Small intestine (tissue), 7 donors: ENCODE measurements at regions not wholly inside any gene's neighbourhood (a gene's known extent, or its start where the extent isn't known, plus 50 kb on each side); places are given as distances from the start of the nearest gene placed in this dataset.
A peak's percentile ranks its signal among the peaks of the same experiment; 100 is the strongest.

ENCODE experiments used
- DNase-seq, 2 donors: peaks; one replicate each; pipeline versions ENCODE4 v3.0.0 to v3.0.0-alpha.2; 2013
- FAIRE-seq: peaks from 2 replicates; lab custom pipeline; 2012; peaks lifted over from hg19 to GRCh38; lab: Jason Lieb, UNC
- H3K27ac ChIP-seq, 3 donors: one replicate each; pipeline ENCODE4 v1.5.1; 2013; ENCODE audit warnings: low read length in 2 of 3, mild to moderate bottlenecking in 2 of 3, control low read depth in 1 of 3, inconsistent platforms in 1 of 3, low read depth in 1 of 3, moderate library complexity in 1 of 3
- H3K27me3 ChIP-seq, 3 donors: one replicate each; pipeline ENCODE4 v1.6.1; 2013; ENCODE audit warnings: low read length in 3 of 3, inconsistent platforms in 1 of 3; ENCODE audit not compliant: control insufficient read depth in 3 of 3, insufficient read depth in 3 of 3
- H3K36me3 ChIP-seq, 3 donors: one replicate each; pipeline ENCODE4 v1.6.1; 2013; ENCODE audit warnings: low read length in 3 of 3, inconsistent platforms in 1 of 3, low read depth in 1 of 3, mild to moderate bottlenecking in 1 of 3, moderate library complexity in 1 of 3; ENCODE audit not compliant: control insufficient read depth in 3 of 3, insufficient read depth in 2 of 3
- H3K4me1 ChIP-seq, 3 donors: one replicate each; pipeline ENCODE4 v1.6.1; 2013; ENCODE audit warnings: low read length in 2 of 3, inconsistent platforms in 1 of 3, low read depth in 1 of 3, mild to moderate bottlenecking in 1 of 3, moderate library complexity in 1 of 3; ENCODE audit not compliant: control insufficient read depth in 3 of 3, insufficient read depth in 2 of 3
- H3K4me3 ChIP-seq, 3 donors: one replicate each; pipeline ENCODE4 v1.5.1; 2013; ENCODE audit warnings: low read length in 3 of 3, control low read depth in 1 of 3, inconsistent platforms in 1 of 3, low read depth in 1 of 3, mild to moderate bottlenecking in 1 of 3, moderate library complexity in 1 of 3
- H3K9me3 ChIP-seq, 2 donors: one replicate each; pipeline ENCODE4 v1.6.1; 2013; ENCODE audit warnings: low read depth in 1 of 2, low read length in 1 of 2; ENCODE audit not compliant: control insufficient read depth in 2 of 2, insufficient read depth in 1 of 2
- WGBS, 3 donors: extraction: QIAGEN DNeasy Blood & Tissue Kit; methylation state at CpG; one replicate each; pipeline ENCODE4 v1.1.7; 2013; 5-methylcytosine and 5-hydroxymethylcytosine counted together
- donor health status: healthy with polysubstance abuse.
- donor health status: control.
- donor health status: control.
- donor health status: Bipolar disorder and iron deficiency.
- donor health status: healthy.

GRCh38 chr21:15183813-15184257 lies 119.0 kb upstream of the NRIP1 start:
- Histone ChIP-seq H3K4me1 (no peaks in the 10 kb centered on the region), H3K36me3 (no peaks in the 10 kb centered on the region), H3K9me3 (no peaks in the 10 kb centered on the region), H3K27me3 (no peaks in the 10 kb centered on the region), H3K4me3 (no peak overlapping the region), H3K27ac (no peak overlapping the region)
- DNase-seq: no peak
- FAIRE-seq: no peak
- WGBS, 3 donors: 87 to 91% (median 89%) methylated on average over 5 of the region's 5 CpGs

GRCh38 chr21:15190412-15190811 lies 125.6 kb upstream of the NRIP1 start:
- Histone ChIP-seq H3K27me3 (no peaks in the 10 kb centered on the region), H3K36me3 (no peaks in the 10 kb centered on the region), H3K9me3 (no peaks in the 10 kb centered on the region), H3K4me1 (peaks cover under 1 to 4% (median 3%) of the 10 kb centered on the region in 3 donors), H3K27ac (no peak overlapping the region), H3K4me3 (no peak overlapping the region)
- WGBS, 3 donors: 91 to 96% (median 92%) methylated on average over 3 of the region's 3 CpGs
- DNase-seq: no peak
- FAIRE-seq: no peak

GRCh38 chr21:15190837-15191236 lies 126.0 kb upstream of the NRIP1 start:
- Histone ChIP-seq H3K27me3 (no peaks in the 10 kb centered on the region), H3K4me1 (peaks cover 4 to 8% (median 5%) of the 10 kb centered on the region in 3 donors), H3K27ac (no peak overlapping the region), H3K4me3 (no peak overlapping the region), H3K36me3 (no peaks in the 10 kb centered on the region), H3K9me3 (no peaks in the 10 kb centered on the region)
- WGBS, 3 donors: 88 to 93% (median 93%) methylated on average over 5 of the region's 5 CpGs
- FAIRE-seq: no peak
- DNase-seq: no peak

GRCh38 chr21:15191342-15191741 lies 126.5 kb upstream of the NRIP1 start:
- FAIRE-seq: no peak
- no peaks in the 10 kb centered on the region for H3K27me3 ChIP-seq
- DNase-seq: no peak
- H3K27ac ChIP-seq: no peak overlapping the region
- H3K9me3 ChIP-seq: no peaks in the 10 kb centered on the region
- no peaks in the 10 kb centered on the region for H3K36me3 ChIP-seq
- no peak overlapping the region for H3K4me3 ChIP-seq
- H3K4me1 ChIP-seq: peaks cover 4 to 11% (median 5%) of the 10 kb centered on the region in 3 donors
- WGBS, 3 donors: 91 to 92% (median 91%) methylated on average over 5 of the region's 5 CpGs

GRCh38 chr21:15192243-15192642 lies 127.4 kb upstream of the NRIP1 start:
- Histone ChIP-seq H3K4me3 (no peak overlapping the region), H3K27ac (no peak overlapping the region), H3K27me3 (no peaks in the 10 kb centered on the region), H3K9me3 (no peaks in the 10 kb centered on the region), H3K4me1 (peaks cover 4 to 11% (median 5%) of the 10 kb centered on the region in 3 donors), H3K36me3 (no peaks in the 10 kb centered on the region)
- WGBS, 3 donors: 31 to 68% (median 48%) methylated on average over 3 of the region's 3 CpGs
- FAIRE-seq (no peak), DNase-seq (peak; percentile 56 to 70)

- no peak for DNase-seq
- Histone ChIP-seq H3K9me3 (no peaks in the 10 kb centered on the region), H3K36me3 (no peaks in the 10 kb centered on the region), H3K27ac (no peak overlapping the region), H3K4me3 (no peak overlapping the region), H3K4me1 (peaks cover 4 to 11% (median 5%) of the 10 kb centered on the region in 3 donors), H3K27me3 (no peaks in the 10 kb centered on the region)
- 82 to 91% (median 90%) methylated on average over 3 of the region's 3 CpGs for WGBS, 3 donors
- no peak for FAIRE-seq
Observed at GRCh38 chr21:15193937-15194336, 129.1 kb upstream of the NRIP1 start.

GRCh38 chr21:15195104-15195503 lies 130.3 kb upstream of the NRIP1 start:
- H3K27me3 ChIP-seq: no peaks in the 10 kb centered on the region
- no peak overlapping the region for H3K27ac ChIP-seq
- H3K36me3 ChIP-seq: no peaks in the 10 kb centered on the region
- no peaks in the 10 kb centered on the region for H3K9me3 ChIP-seq
- H3K4me1 ChIP-seq: peaks cover 4 to 11% (median 5%) of the 10 kb centered on the region in 3 donors
- FAIRE-seq: no peak
- H3K4me3 ChIP-seq: no peak overlapping the region
- no peak for DNase-seq
- WGBS, 3 donors: 96 to 100% (median 99%) methylated on average over 2 of the region's 2 CpGs

- FAIRE-seq: no peak
- 11 to 57% (median 57%) methylated on average over 1 of the region's 1 CpG for WGBS, 3 donors
- Histone ChIP-seq H3K27ac (peak overlapping the region in 1 of 3 donors; percentile 15), H3K27me3 (no peaks in the 10 kb centered on the region), H3K4me1 (peaks cover 4 to 11% (median 5%) of the 10 kb centered on the region in 3 donors), H3K9me3 (no peaks in the 10 kb centered on the region), H3K36me3 (no peaks in the 10 kb centered on the region), H3K4me3 (no peak overlapping the region)
- peak; percentile 85 to 97 for DNase-seq
Observed at GRCh38 chr21:15195768-15196167, 131.0 kb upstream of the NRIP1 start.

GRCh38 chr21:15197696-15198095 lies 132.9 kb upstream of the NRIP1 start:
- no peak for FAIRE-seq

More at GRCh38 chr21:15197696-15198095, 132.9 kb upstream of the NRIP1 start:
- H3K27ac ChIP-seq: no peak overlapping the region
- H3K36me3 ChIP-seq: no peaks in the 10 kb centered on the region
- DNase-seq: no peak
- H3K9me3 ChIP-seq: no peaks in the 10 kb centered on the region
- no peak overlapping the region for H3K4me3 ChIP-seq
- H3K27me3 ChIP-seq: no peaks in the 10 kb centered on the region
- H3K4me1 ChIP-seq: peaks cover 4 to 11% (median 5%) of the 10 kb centered on the region in 3 donors
- WGBS, 3 donors: 81 to 93% (median 83%) methylated on average over 2 of the region's 2 CpGs
